ENCODE measurements at regions not wholly inside any gene's neighbourhood (a gene's known extent, or its start where the extent isn't known, plus 50 kb on each side); places are given as distances from the start of the nearest gene placed in this dataset.
A peak's percentile ranks its signal among the peaks of the same experiment; 100 is the strongest.

DNA sequence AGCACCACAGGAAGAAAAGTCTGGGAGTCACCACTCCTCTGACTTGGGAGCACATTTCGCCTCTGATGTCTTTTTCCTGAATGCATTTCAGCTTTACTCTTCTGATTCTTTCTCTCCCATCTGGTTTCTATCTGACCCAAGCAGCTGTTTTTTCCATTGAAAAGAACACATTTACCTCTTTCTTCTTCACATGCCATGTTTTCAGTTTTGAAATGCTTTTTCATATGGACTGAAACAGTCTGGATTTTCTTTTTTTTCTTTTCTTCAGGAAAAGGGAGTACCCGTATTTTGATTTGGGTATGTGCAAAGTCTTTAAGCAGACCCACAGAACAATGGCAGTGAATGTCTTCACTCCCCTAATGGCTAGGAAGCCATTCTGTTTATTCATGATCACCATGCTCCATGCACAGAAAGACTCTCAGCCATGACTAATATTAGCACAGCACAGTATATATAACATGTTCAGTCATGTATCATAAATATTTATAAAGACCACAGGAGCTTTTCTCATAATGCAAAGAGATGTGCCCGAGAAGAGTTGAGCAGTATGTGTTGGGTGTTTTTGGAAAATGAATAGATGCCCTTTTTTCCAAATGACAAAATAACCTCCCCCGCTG lies 82.7 kb upstream of the LRIG1 start:
- Histone ChIP-seq H3K27ac (peak overlapping the region in 1 of 4 donors; percentile 40), H3K4me1 (peaks cover 0 to 18% (median 0%) of the 10 kb centered on the region in 4 donors), H3K27me3 (no peaks in the 10 kb centered on the region), H3K9me3 (no peaks in the 10 kb centered on the region), H3K4me3 (no peak overlapping the region), H3K36me3 (no peaks in the 10 kb centered on the region)
- DNase-seq (ENCODE audit: low spot score in 2 of 2) = no peak
- TF ChIP-seq, protein P1, sequence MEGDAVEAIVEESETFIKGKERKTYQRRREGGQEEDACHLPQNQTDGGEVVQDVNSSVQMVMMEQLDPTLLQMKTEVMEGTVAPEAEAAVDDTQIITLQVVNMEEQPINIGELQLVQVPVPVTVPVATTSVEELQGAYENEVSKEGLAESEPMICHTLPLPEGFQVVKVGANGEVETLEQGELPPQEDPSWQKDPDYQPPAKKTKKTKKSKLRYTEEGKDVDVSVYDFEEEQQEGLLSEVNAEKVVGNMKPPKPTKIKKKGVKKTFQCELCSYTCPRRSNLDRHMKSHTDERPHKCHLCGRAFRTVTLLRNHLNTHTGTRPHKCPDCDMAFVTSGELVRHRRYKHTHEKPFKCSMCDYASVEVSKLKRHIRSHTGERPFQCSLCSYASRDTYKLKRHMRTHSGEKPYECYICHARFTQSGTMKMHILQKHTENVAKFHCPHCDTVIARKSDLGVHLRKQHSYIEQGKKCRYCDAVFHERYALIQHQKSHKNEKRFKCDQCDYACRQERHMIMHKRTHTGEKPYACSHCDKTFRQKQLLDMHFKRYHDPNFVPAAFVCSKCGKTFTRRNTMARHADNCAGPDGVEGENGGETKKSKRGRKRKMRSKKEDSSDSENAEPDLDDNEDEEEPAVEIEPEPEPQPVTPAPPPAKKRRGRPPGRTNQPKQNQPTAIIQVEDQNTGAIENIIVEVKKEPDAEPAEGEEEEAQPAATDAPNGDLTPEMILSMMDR (IDR thresholded peaks at IDR 0.05) = no peak
- TF ChIP-seq POLR2A (IDR thresholded peaks at IDR 0.05) = no peak
- TF ChIP-seq EP300 (IDR thresholded peaks at IDR 0.05) = no peak
- 75 to 77% methylated on average over 4 of the region's 4 CpGs for WGBS, 2 donors

- H3K4me3 ChIP-seq = no peak overlapping the region
- H3K36me3 ChIP-seq = no peaks in the 10 kb centered on the region
- peak overlapping the region in 2 of 4 donors; percentile 6 to 42 for H3K27ac ChIP-seq
- H3K27me3 ChIP-seq = no peaks in the 10 kb centered on the region
- WGBS, 2 donors = 53 to 66% methylated on average over 1 of the region's 1 CpG
- no peak for DNase-seq (ENCODE audit: low spot score in 2 of 2)
- H3K4me1 ChIP-seq = peaks cover 0 to 16% (median 0%) of the 10 kb centered on the region in 4 donors
- H3K9me3 ChIP-seq = no peaks in the 10 kb centered on the region
- no peak for TF ChIP-seq EP300 (IDR thresholded peaks at IDR 0.05)
- TF ChIP-seq, protein P1 (IDR thresholded peaks at IDR 0.05) = no peak
- TF ChIP-seq POLR2A (IDR thresholded peaks at IDR 0.05) = no peak
Measured at GRCh38 chr3:66585520-66586095, 84.8 kb upstream of the LRIG1 start.

- peaks cover 0 to 20% (median 0%) of the 10 kb centered on the region in 4 donors for H3K4me1 ChIP-seq
- DNase-seq (ENCODE audit: low spot score in 2 of 2) = no peak
- H3K4me3 ChIP-seq = no peak overlapping the region
- 87 to 90% methylated on average over 3 of the region's 3 CpGs for WGBS, 2 donors
- TF ChIP-seq, protein P1 (IDR thresholded peaks at IDR 0.05) = no peak
- TF ChIP-seq POLR2A (IDR thresholded peaks at IDR 0.05) = no peak
- TF ChIP-seq EP300 (IDR thresholded peaks at IDR 0.05) = no peak
- no peaks in the 10 kb centered on the region for H3K9me3 ChIP-seq
- no peaks in the 10 kb centered on the region for H3K36me3 ChIP-seq
- no peak overlapping the region for H3K27ac ChIP-seq
- no peaks in the 10 kb centered on the region for H3K27me3 ChIP-seq
Measured at GRCh38 chr3:66586853-66587252, 86.0 kb upstream of the LRIG1 start.

DNA sequence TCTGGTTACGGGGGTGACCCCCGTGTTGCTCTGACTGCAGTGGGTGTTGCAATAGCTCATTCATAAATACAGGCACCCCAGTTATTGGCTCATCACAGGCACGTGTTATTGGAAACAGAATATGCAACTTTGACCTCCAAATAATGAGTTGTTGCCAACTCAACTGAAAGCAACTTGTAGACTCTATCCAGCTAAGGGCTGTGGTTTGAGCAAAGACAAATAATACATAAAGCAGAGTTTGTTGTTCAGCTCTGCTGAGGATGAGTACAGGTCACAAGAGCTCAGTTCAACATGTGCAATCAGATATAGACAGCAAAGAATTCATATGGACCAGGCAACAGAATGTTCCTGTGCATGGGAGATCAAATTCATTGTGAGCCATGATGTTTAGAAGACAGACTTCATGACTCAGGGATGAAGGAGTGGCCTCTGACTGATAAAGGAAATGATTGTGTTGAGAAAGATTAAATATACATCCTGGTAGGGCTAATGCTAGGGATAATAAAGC lies 87.6 kb upstream of the LRIG1 start:
- H3K27me3 ChIP-seq = no peaks in the 10 kb centered on the region
- no peak for DNase-seq (ENCODE audit: low spot score in 2 of 2)
- no peak overlapping the region for H3K4me3 ChIP-seq
- no peaks in the 10 kb centered on the region for H3K9me3 ChIP-seq
- no peaks in the 10 kb centered on the region for H3K36me3 ChIP-seq
- TF ChIP-seq, protein P1 (IDR thresholded peaks at IDR 0.05) = no peak
- TF ChIP-seq EP300 (IDR thresholded peaks at IDR 0.05) (no peak), POLR2A (IDR thresholded peaks at IDR 0.05) (no peak)
- H3K4me1 ChIP-seq = peaks cover 0 to 24% (median 0%) of the 10 kb centered on the region in 4 donors
- H3K27ac ChIP-seq = no peak overlapping the region
- WGBS, 2 donors = 40 to 52% methylated on average over 3 of the region's 3 CpGs

GRCh38 chr3:66592016-66592761 lies 91.4 kb upstream of the LRIG1 start:
- DNase-seq (ENCODE audit: low spot score in 2 of 2) = no peak
- Histone ChIP-seq H3K9me3 (no peaks in the 10 kb centered on the region), H3K4me3 (no peak overlapping the region), H3K27me3 (no peaks in the 10 kb centered on the region), H3K4me1 (peaks cover 0 to 23% (median 0%) of the 10 kb centered on the region in 4 donors), H3K27ac (peak overlapping the region in 2 of 4 donors; percentile 21 to 41), H3K36me3 (no peaks in the 10 kb centered on the region)
- TF ChIP-seq POLR2A (IDR thresholded peaks at IDR 0.05) (no peak), EP300 (IDR thresholded peaks at IDR 0.05) (no peak)
- TF ChIP-seq, protein P1 (IDR thresholded peaks at IDR 0.05) = no peak
- WGBS, 2 donors = 30 to 39% methylated on average over 6 of the region's 6 CpGs
